ENCODE measurements at regions not wholly inside any gene's neighbourhood (a gene's known extent, or its start where the extent isn't known, plus 50 kb on each side); places are given as distances from the start of the nearest gene placed in this dataset.
A peak's percentile ranks its signal among the peaks of the same experiment; 100 is the strongest.
"Not testable (repeated sequence)": the region's sequence is repeated elsewhere in the genome, so short reads cannot be mapped to it uniquely, and the experiment has no call there.

DNA sequence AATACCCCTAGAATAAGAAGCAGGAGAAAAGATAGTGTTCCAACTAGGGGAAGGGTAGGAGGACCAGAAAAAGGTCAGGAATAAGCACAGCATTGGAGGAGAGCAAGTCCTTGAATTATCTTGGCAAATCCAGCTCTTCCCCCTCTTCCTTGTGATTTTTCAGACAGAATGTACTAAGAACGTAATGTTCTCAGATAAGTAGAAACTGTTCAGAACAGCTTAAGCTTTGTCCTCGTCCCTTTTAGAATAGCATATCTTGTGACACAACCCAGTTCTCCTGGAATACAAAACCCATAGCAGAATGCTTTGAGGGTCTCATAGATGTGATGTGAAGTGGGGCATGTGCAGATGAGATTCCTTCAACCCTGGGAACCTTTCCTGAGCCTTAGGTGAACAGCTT lies 97.4 kb downstream of the EMB start:
- H3K9me3 ChIP-seq (replicated peaks): no peaks in the 10 kb centered on the region
- H3K27me3 ChIP-seq (replicated peaks): no peaks in the 10 kb centered on the region
- no peaks in the 10 kb centered on the region for H3K36me3 ChIP-seq
- no peaks in the 10 kb centered on the region for H3K4me1 ChIP-seq (replicated peaks)
- DNase-seq (ENCODE audit: low read depth in 1 of 2, low spot score in 2 of 2): no peak
- H3K27ac ChIP-seq: no peak overlapping the region
- no peak overlapping the region for H3K4me3 ChIP-seq

DNA sequence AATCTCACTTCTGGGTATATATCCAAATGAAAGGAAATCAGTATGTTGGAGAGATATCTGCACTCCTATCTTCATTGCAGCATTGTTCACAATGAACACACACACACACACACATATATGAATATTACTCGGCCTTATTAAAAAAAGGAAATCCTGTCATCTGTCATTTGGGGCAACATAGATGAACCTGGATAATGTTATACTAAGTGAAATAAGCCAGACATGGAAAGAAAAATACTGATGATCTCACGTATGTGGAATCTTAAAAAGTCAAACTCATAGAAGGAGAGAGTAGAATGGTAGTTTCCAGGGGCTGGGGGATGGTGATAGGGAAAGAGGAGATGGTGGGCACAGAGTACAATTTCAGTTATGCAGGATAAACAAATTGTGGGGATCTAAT lies 100.3 kb downstream of the EMB start:
- Histone ChIP-seq H3K9me3 (replicated peaks) (no peaks in the 10 kb centered on the region; the same call in 1 of the 2 replicates), H3K4me1 (replicated peaks) (no peaks in the 10 kb centered on the region), H3K27me3 (replicated peaks) (no peaks in the 10 kb centered on the region), H3K27ac (no peak overlapping the region), H3K36me3 (no peaks in the 10 kb centered on the region), H3K4me3 (no peak overlapping the region)
- no peak for DNase-seq (ENCODE audit: low read depth in 1 of 2, low spot score in 2 of 2)

DNA sequence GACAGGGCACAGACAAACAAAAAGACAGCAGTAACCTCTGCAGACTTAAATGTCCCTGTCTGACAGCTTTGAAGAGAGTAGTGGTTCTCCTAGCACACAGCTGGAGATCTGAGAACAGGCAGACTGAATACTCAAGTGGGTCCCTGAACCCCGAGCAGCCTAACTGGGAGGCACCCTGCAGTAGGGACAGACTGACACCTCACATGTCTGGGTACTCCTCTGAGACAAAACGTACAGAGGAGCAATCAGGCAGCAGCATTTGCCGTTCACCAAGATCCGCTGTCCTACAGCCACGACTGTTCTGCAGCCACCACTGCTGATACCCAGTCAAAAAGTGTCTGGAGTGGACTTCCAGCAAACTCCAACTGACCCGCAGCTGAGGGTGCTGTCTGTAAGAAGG lies 110.5 kb downstream of the EMB start:
- not testable (repeated sequence) for H3K9me3 ChIP-seq (replicated peaks); DNase-seq (ENCODE audit: low read depth in 1 of 2, low spot score in 2 of 2); H3K4me1 ChIP-seq (replicated peaks); H3K27ac ChIP-seq; H3K27me3 ChIP-seq (replicated peaks); H3K36me3 ChIP-seq; H3K4me3 ChIP-seq

DNA sequence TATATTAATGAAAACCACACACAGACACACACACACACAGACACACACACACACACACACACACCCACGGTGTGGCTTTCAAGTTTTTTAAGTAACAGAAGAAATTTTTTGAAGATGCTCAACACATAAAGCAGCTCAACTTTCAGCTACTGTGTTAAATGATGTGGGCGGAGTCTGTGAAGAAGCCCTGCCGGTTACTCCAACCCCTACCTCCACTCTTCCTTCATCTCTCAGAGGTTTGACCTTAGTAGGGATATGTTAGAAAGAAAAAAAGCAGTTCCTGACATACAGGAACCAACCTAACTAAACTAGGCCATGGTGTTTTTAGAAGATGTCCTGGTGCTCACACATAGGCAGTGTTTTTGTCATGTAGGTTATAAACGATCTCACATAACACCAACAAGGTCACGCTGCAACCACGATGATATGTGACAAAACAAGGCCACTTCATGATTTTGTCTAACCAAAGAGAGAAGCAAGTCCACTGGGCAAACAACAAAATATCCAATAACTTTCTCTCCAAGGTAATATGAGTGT lies 112.8 kb downstream of the EMB start:
- H3K4me1 ChIP-seq (replicated peaks): no peaks in the 10 kb centered on the region
- H3K4me3 ChIP-seq: no peak overlapping the region
- no peaks in the 10 kb centered on the region for H3K27me3 ChIP-seq (replicated peaks)
- no peak for DNase-seq (ENCODE audit: low read depth in 1 of 2, low spot score in 2 of 2)
- no peak overlapping the region for H3K27ac ChIP-seq
- H3K36me3 ChIP-seq: no peaks in the 10 kb centered on the region
- no peaks in the 10 kb centered on the region for H3K9me3 ChIP-seq (replicated peaks)

DNA sequence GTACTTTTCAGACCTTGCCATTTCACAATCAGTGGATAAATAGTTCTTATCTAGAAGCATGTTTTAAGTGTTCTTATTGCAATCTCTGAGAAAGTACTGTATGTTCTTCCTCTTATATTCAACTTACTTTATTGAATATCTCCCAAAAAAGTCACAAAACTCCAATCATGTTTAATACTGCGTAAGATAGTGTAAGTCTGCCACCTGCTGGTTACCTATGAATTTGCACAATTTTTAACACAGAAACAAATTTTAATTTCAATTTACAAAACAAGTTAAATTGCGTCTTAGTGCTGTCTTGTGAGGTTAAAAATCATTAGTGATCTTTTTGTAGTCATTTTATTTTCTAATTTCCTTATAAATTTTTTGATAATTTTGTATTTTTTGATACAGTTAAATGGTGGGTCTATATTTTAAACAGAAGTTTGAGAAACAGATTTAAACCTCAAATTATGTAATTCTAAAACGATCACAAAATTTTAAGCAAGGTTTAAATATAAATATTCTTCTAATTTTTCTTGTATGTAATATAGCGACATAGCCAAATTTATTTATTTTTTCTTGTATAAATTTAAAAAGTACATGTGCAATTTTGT lies 115.8 kb downstream of the EMB start:
- Histone ChIP-seq H3K36me3 (no peaks in the 10 kb centered on the region), H3K4me3 (no peak overlapping the region)

DNA sequence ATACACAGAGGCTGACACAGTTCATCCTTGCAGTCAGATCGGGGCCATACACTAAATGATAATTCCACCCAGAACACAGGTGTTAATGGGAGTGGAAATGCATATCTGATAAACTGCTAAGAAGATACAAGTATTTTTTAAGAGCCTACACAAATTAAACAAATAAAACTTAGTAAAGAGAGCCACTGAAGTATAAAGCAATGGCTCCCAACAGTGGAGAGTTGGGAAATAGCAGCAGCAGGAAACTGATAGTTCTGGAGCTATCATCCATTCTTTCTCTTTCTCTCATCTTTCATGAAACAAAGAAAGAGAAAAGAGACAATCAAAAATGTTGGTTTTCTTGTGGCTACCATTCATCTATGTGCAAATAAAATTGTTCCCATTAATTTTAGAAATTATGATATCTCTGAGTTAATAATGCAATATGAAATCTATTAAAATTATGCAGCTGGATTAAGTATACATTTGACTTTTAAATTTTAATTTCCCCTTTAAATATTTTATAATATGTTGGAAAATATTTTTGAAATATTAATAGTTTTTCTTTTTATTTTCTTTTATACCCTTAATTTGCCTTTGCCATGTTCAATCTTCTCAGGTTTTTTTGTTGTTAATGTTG lies 120.8 kb downstream of the EMB start:
- no peak overlapping the region for H3K4me3 ChIP-seq
- no peaks in the 10 kb centered on the region for H3K4me1 ChIP-seq (replicated peaks)
- H3K36me3 ChIP-seq: no peaks in the 10 kb centered on the region
- no peak for DNase-seq (ENCODE audit: low read depth in 1 of 2, low spot score in 2 of 2)
- no peaks in the 10 kb centered on the region for H3K9me3 ChIP-seq (replicated peaks)
- no peak overlapping the region for H3K27ac ChIP-seq
- no peaks in the 10 kb centered on the region for H3K27me3 ChIP-seq (replicated peaks)

More for the DNA sequence above, 115.8 kb downstream of the EMB start:
- Histone ChIP-seq H3K27ac (no peak overlapping the region), H3K9me3 (replicated peaks) (no peaks in the 10 kb centered on the region), H3K27me3 (replicated peaks) (no peaks in the 10 kb centered on the region), H3K4me1 (replicated peaks) (no peaks in the 10 kb centered on the region)
- DNase-seq (ENCODE audit: low read depth in 1 of 2, low spot score in 2 of 2): peak in 1 of 2 experiments; percentile 4

DNA sequence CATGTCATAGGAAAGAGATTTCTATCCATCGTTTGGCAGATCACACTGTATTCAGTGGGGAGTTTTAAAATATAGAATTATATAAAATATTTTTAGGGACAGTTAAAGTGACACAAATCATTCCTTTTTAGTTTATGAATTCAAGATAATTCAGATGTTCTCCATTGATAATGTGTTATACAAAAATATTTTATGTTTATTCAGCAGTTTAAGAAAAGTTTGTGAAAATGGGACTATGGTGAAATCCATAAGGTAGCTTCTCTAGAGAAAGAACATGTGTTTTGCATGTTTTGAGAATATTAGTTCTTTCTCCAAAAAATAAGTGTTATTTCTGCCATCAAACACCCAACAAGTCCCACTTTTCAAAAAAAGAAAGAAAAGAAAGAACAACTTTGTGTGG lies 122.9 kb downstream of the EMB start:
- no peak overlapping the region for H3K4me3 ChIP-seq
- H3K4me1 ChIP-seq (replicated peaks): no peaks in the 10 kb centered on the region
- H3K27ac ChIP-seq: no peak overlapping the region
- H3K36me3 ChIP-seq: no peaks in the 10 kb centered on the region
- no peaks in the 10 kb centered on the region for H3K9me3 ChIP-seq (replicated peaks)
- H3K27me3 ChIP-seq (replicated peaks): no peaks in the 10 kb centered on the region
- no peak for DNase-seq (ENCODE audit: low read depth in 1 of 2, low spot score in 2 of 2)

DNA sequence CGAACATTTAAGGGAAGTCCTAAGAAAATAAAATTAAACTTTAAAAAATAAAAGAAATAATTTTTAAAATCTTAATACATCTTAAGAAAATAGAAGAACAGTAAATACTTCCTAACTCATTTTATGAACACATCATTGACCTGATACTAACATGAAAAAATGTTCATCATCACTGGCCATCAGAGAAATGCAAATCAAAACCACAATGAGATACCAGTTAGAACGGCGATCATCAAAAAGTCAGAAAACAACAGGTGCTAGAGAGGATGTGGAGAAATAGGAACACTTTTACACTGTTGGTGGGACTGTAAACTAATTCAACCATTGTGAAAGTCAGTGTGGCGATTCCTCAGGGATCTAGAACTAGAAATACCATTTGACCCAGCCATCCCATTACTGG lies 134.6 kb downstream of the EMB start:
- DNase-seq (ENCODE audit: low read depth in 1 of 2, low spot score in 2 of 2); H3K4me1 ChIP-seq (replicated peaks); H3K36me3 ChIP-seq; H3K9me3 ChIP-seq (replicated peaks); H3K27ac ChIP-seq; H3K27me3 ChIP-seq (replicated peaks); H3K4me3 ChIP-seq: not testable (repeated sequence)

DNA sequence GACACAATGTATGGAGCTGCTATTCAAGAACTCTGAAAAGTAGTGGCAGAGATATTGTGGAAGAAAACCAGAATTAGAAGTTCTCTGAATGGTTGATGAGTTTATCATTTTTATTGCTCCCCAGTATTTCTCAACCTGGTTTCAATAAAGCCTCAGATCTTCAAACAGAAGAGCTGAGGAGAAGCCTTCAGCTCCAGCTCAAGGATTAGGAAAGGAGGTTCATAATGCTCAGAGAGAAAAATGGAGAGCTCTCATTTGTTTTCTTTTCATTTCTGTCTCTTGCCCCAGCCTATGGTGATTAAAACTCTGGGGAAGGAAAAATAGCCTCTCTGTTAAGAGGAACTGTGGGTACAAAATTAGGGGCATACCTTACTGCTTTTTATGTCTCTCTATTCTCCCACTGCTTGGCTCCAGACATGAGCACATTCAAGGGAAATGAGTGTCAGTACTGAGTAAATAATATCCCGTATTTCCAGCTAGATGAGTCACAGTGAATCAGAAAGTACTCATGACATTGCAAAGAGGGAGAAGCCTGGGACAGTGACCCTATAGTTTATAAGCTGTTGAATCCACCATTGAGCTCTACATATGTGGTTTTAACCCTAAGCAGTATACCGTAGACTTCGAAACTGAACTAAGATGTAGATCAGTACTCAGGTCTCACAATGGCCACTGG lies 138.1 kb downstream of the EMB start:
- DNase-seq (ENCODE audit: low read depth in 1 of 2, low spot score in 2 of 2): peak in 1 of 2 experiments; percentile 3
- Histone ChIP-seq H3K27me3 (replicated peaks) (no peaks in the 10 kb centered on the region), H3K4me3 (no peak overlapping the region), H3K9me3 (replicated peaks) (no peaks in the 10 kb centered on the region; the same call in 1 of the 2 replicates), H3K4me1 (replicated peaks) (no peaks in the 10 kb centered on the region), H3K27ac (no peak overlapping the region), H3K36me3 (no peaks in the 10 kb centered on the region)

DNA sequence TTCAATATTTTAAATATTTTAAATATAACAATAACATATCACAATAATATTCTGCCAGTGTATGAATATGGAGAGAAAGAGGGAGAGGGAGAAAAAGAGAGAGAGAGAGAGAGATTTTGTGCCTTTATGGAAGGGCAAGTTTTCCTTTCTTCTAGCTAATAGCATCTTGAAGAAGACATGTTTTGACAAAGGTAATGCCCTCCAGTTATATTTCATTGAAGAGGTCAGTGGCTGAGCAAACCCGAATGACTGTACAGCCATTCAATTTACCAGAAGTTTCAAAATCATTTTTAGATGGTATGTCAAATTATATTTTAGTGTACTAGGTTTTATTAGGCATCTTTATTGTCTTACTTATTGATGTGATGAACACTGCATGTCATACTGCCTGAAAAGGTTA lies 139.3 kb downstream of the EMB start:
- Histone ChIP-seq H3K4me3 (no peak overlapping the region), H3K27ac (no peak overlapping the region), H3K36me3 (no peaks in the 10 kb centered on the region), H3K27me3 (replicated peaks) (no peaks in the 10 kb centered on the region), H3K4me1 (replicated peaks) (no peaks in the 10 kb centered on the region), H3K9me3 (replicated peaks) (no peaks in the 10 kb centered on the region; the same call in 1 of the 2 replicates)
- DNase-seq (ENCODE audit: low read depth in 1 of 2, low spot score in 2 of 2): no peak

DNA sequence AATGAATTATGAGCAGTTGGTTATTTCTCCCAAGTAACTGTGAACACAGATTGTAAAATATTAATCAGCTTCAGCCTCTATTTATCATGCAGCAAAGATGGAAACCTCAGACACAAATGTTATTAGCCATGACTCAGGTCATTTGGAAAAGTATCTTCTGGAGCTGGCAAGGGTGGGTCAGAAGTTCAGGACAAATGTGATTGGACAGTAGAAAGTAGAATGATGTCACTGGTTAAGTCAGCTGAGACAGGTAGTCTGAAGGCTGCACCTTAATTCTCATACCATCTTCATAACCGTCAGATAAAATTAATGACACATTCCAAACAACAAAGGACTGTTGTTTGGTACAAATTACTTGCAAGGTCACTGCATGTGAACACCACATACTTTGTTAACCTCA lies 140.2 kb downstream of the EMB start:
- no peaks in the 10 kb centered on the region for H3K4me1 ChIP-seq (replicated peaks)
- no peaks in the 10 kb centered on the region for H3K36me3 ChIP-seq
- H3K9me3 ChIP-seq (replicated peaks): no peaks in the 10 kb centered on the region; the same call in 1 of the 2 replicates
- DNase-seq (ENCODE audit: low read depth in 1 of 2, low spot score in 2 of 2): no peak
- no peak overlapping the region for H3K27ac ChIP-seq
- H3K27me3 ChIP-seq (replicated peaks): no peaks in the 10 kb centered on the region
- no peak overlapping the region for H3K4me3 ChIP-seq

DNA sequence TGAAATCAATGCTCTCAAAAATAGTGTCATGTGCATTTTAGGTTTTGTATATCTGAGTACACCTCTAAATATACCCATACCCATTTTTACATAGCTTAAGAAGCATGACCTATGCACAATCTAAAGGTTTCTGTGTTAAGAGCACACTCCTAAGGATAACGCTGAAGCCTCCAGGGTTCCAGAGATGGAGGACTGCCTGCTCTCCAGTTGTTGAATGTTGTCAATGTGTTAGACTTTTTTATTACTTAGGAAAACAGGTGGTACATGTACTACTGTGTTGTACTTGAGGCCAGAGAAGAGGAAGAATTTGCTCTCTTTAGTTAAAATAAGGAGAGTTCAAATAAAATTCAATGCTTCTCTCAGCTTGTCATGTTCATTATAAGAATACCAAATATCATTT lies 141.2 kb downstream of the EMB start:
- no peaks in the 10 kb centered on the region for H3K36me3 ChIP-seq
- no peak for DNase-seq (ENCODE audit: low read depth in 1 of 2, low spot score in 2 of 2)
- no peak overlapping the region for H3K4me3 ChIP-seq
- H3K4me1 ChIP-seq (replicated peaks): no peaks in the 10 kb centered on the region
- H3K9me3 ChIP-seq (replicated peaks): no peaks in the 10 kb centered on the region; the same call in 1 of the 2 replicates
- no peaks in the 10 kb centered on the region for H3K27me3 ChIP-seq (replicated peaks)
- H3K27ac ChIP-seq: no peak overlapping the region

DNA sequence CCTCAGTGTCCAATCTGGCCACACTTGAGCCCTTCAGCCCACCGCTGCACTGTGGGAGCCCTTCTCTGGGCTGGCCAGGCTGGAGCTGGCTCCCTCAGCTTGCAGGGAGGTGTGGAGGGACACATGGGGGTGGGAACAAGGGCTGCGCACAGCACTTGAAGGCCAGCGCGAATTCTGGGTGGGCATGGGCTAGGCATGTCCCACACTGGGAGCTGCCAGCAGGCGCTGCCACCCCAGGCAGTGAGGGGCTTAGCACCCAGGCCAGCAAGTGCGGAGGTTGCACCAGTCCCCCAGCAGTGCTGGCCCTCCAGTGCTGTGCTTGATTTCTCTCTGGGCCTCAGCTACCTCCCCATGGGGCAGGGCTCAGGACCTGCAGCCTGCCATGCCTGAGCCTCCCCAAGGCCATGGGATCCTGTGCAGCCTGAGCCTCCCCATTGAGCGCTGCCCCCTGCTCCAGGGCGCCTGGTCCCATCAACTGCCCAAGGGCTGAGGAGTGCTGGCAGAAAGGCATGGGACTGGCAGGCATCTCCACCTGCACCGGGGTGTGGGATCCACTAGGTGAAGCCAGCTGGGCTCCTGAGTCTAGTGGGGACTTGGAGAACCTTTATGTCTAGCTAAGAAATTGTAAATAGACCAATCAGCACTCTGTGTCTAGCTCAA lies 148.2 kb downstream of the EMB start:
- Histone ChIP-seq H3K4me1 (replicated peaks) (no peaks in the 10 kb centered on the region), H3K36me3 (no peaks in the 10 kb centered on the region), H3K27ac (no peak overlapping the region), H3K4me3 (no peak overlapping the region), H3K9me3 (replicated peaks) (peaks cover 4% of the 10 kb centered on the region; the same call in 1 of the 2 replicates), H3K27me3 (replicated peaks) (no peaks in the 10 kb centered on the region)
- no peak for DNase-seq (ENCODE audit: low read depth in 1 of 2, low spot score in 2 of 2)

DNA sequence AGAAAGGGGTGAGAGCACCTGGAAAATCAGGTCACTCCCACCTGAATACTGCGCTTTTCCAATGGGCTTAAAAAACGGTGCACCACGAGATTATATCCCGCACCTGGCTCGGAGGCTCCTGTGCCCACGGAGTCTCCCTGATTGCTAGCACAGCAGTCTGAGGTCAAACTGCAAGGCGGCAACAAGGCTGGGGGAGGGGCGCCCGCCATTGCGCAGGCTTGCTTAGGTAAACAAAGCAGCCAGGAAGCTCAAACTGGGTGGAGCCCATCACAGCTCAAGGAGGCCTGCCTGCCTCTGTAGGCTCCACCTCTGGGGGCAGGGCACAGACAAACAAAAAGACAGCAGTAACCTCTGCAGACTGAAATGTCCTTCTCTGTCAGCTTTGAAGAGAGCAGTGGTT lies 160.6 kb downstream of the EMB start:
- DNase-seq (ENCODE audit: low read depth in 1 of 2, low spot score in 2 of 2); H3K4me3 ChIP-seq; H3K4me1 ChIP-seq (replicated peaks); H3K27me3 ChIP-seq (replicated peaks); H3K36me3 ChIP-seq; H3K27ac ChIP-seq; H3K9me3 ChIP-seq (replicated peaks): not testable (repeated sequence)
